ENCODE measurements at regions not wholly inside any gene's neighbourhood (a gene's known extent, or its start where the extent isn't known, plus 50 kb on each side); places are given as distances from the start of the nearest gene placed in this dataset.

DNA sequence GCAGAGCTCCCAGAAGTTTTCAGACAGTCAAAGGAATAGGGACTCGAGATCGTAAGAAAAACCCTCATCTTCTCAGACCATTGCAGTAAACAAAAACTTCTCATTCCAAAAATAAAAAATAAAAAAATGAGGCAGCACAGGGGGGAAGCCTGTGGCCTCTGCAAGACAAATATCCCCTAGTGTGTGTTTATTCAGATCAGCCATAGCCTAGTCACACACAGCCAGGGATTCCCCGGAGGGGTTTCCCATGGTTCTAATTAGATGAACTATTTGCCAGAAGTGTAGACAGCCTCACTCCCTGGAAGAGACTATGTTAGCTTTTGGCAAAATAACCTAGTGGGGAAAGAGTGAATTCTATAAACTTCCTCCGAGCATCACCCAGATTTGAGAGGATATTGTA lies 122.9 kb upstream of the KLF7 start:
- peaks cover 10% of the 10 kb centered on the region for H3K4me1 ChIP-seq (ENCODE audit: insufficient read depth)
- WGBS (ENCODE audit: low lambda C conversion rate, missing lambda C conversion rate): 68% methylated on average over 4 of the region's 4 CpGs

DNA sequence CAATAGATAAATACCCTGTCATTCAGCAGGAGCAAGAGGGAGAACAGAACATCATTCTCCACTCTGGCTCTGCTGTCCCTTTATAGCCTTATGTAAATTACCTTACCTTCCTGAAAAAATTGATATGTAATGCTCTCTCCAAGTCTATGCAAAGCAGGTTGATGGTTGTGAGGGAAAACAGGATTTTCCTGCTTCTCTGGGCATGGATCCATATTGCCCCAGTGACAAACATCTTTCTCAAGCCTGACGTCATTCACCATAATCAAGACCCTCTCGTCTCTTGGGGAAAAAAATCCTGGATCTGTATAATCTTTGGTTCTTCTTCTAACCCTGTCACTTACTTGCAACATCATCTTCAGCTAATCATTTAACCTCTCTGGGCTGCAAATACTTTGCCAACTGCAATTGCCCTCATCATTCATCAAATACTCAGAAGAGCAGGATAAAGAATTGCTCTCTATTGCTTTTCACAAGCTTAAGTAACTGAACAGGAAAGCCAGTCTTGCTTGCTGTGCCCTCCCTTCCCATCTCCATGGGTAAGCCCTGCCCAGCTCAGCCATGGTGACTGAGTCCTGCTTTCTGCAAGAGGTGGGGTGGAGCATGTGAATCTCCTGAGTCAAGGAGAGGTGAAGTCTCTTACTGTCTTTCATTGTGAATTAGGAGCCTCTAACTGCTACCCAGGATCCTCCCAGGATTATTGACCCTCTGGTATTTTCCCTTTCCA lies 123.7 kb upstream of the KLF7 start:
- Histone ChIP-seq H4K20me1 (ENCODE audit: insufficient read depth, poor library complexity, severe bottlenecking) (no peaks in the 10 kb centered on the region), H3K9me3 (ENCODE audit: low read depth) (no peaks in the 10 kb centered on the region), H3K27me3 (peaks cover 9% of the 10 kb centered on the region), H3K79me2 (no peaks in the 10 kb centered on the region), H3K4me2 (no peak overlapping the region), H3K27ac (no peak overlapping the region), H3K9me2 (replicated peaks; ENCODE audit: insufficient read depth) (no peaks in the 10 kb centered on the region), H3K4me3 (no peak overlapping the region), H3K4me1 (ENCODE audit: insufficient read depth) (peaks cover 7% of the 10 kb centered on the region), H3K36me3 (replicated peaks; ENCODE audit: insufficient read depth, low read depth) (no peaks in the 10 kb centered on the region), H2AFZ (no peak overlapping the region)
- TF ChIP-seq, protein P1, sequence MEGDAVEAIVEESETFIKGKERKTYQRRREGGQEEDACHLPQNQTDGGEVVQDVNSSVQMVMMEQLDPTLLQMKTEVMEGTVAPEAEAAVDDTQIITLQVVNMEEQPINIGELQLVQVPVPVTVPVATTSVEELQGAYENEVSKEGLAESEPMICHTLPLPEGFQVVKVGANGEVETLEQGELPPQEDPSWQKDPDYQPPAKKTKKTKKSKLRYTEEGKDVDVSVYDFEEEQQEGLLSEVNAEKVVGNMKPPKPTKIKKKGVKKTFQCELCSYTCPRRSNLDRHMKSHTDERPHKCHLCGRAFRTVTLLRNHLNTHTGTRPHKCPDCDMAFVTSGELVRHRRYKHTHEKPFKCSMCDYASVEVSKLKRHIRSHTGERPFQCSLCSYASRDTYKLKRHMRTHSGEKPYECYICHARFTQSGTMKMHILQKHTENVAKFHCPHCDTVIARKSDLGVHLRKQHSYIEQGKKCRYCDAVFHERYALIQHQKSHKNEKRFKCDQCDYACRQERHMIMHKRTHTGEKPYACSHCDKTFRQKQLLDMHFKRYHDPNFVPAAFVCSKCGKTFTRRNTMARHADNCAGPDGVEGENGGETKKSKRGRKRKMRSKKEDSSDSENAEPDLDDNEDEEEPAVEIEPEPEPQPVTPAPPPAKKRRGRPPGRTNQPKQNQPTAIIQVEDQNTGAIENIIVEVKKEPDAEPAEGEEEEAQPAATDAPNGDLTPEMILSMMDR (IDR thresholded peaks at IDR 0.05; ENCODE audit: poor library complexity): no peak
- TF ChIP-seq EZH2 (IDR thresholded peaks at IDR 0.05; ENCODE audit: borderline replicate concordance): no peak
- TF ChIP-seq EZH2phosphoT487 (IDR thresholded peaks at IDR 0.05; ENCODE audit: low read depth, severe bottlenecking, unreplicated experiment): no peak
- 64% methylated on average over 2 of the region's 2 CpGs for WGBS (ENCODE audit: low lambda C conversion rate, missing lambda C conversion rate)
- DNase-seq (ENCODE audit: low spot score): no peak

More for the DNA sequence above, 122.9 kb upstream of the KLF7 start:
- H3K4me3 ChIP-seq: no peak overlapping the region
- H3K9me3 ChIP-seq (ENCODE audit: low read depth): no peaks in the 10 kb centered on the region
- no peak for DNase-seq (ENCODE audit: low spot score)
- no peak overlapping the region for H3K4me2 ChIP-seq
- no peaks in the 10 kb centered on the region for H3K36me3 ChIP-seq (replicated peaks; ENCODE audit: insufficient read depth, low read depth)
- no peak overlapping the region for H3K27ac ChIP-seq
- no peaks in the 10 kb centered on the region for H4K20me1 ChIP-seq (ENCODE audit: insufficient read depth, poor library complexity, severe bottlenecking)
- no peaks in the 10 kb centered on the region for H3K9me2 ChIP-seq (replicated peaks; ENCODE audit: insufficient read depth)
- H3K79me2 ChIP-seq: no peaks in the 10 kb centered on the region
- no peak for TF ChIP-seq EZH2phosphoT487 (IDR thresholded peaks at IDR 0.05; ENCODE audit: low read depth, severe bottlenecking, unreplicated experiment)
- TF ChIP-seq, protein P1 (IDR thresholded peaks at IDR 0.05; ENCODE audit: poor library complexity): no peak
- TF ChIP-seq EZH2 (IDR thresholded peaks at IDR 0.05; ENCODE audit: borderline replicate concordance): no peak
- H3K27me3 ChIP-seq: peaks cover 9% of the 10 kb centered on the region
- no peak overlapping the region for H2AFZ ChIP-seq

DNA sequence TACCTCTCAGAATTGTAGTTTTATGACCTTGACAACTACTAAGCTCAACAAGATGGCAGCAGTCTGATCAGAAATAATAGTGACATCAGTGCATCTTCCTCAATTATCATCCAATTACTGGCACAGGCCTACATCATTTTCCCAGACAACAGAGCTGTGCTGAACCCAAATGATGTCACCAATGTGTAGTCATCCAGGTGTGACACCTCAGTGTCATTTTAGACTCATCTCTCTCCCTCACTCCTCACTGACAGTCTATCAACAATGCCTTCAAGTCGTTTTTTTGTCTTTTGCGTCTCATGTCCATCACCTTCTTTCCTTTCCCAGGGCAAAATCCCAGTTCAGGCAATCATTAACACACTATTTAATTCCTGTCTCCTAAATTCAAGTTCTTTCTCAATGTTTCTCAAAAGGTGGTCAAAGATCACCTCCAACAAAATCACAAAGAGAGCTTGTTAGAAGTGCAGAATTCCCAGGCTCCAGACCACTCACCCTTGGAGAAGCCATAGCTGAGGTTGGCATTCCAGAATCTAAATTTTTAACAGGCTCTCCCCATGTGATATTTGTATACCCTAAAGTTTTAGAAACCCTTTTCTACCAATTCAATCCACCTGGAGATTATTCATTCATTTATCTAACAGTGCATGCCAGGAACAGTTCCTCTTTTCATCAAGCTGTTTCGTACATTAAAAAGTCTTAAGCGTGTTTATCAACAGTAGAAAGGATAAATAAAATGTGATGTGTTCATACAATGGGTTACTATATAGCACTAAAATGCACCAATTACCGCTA lies 125.3 kb upstream of the KLF7 start:
- WGBS (ENCODE audit: low lambda C conversion rate, missing lambda C conversion rate): 90% methylated on average over 5 of the region's 5 CpGs
- H3K9me3 ChIP-seq (ENCODE audit: low read depth): no peaks in the 10 kb centered on the region
- H2AFZ ChIP-seq: no peak overlapping the region
- H4K20me1 ChIP-seq (ENCODE audit: insufficient read depth, poor library complexity, severe bottlenecking): no peaks in the 10 kb centered on the region
- peaks cover 9% of the 10 kb centered on the region for H3K27me3 ChIP-seq
- no peak for TF ChIP-seq EZH2 (IDR thresholded peaks at IDR 0.05; ENCODE audit: borderline replicate concordance)
- no peak for TF ChIP-seq EZH2phosphoT487 (IDR thresholded peaks at IDR 0.05; ENCODE audit: low read depth, severe bottlenecking, unreplicated experiment)
- TF ChIP-seq, protein P1 (IDR thresholded peaks at IDR 0.05; ENCODE audit: poor library complexity): no peak
- H3K9me2 ChIP-seq (replicated peaks; ENCODE audit: insufficient read depth): no peaks in the 10 kb centered on the region
- H3K27ac ChIP-seq: no peak overlapping the region
- H3K4me2 ChIP-seq: no peak overlapping the region
- H3K36me3 ChIP-seq (replicated peaks; ENCODE audit: insufficient read depth, low read depth): no peaks in the 10 kb centered on the region
- no peak overlapping the region for H3K4me3 ChIP-seq
- DNase-seq (ENCODE audit: low spot score): no peak
- H3K4me1 ChIP-seq (ENCODE audit: insufficient read depth): no peaks in the 10 kb centered on the region
- H3K79me2 ChIP-seq: no peaks in the 10 kb centered on the region
